ENCODE measurements at regions not wholly inside any gene's neighbourhood (a gene's known extent, or its start where the extent isn't known, plus 50 kb on each side); places are given as distances from the start of the nearest gene placed in this dataset.
"Not testable (repeated sequence)": the region's sequence is repeated elsewhere in the genome, so short reads cannot be mapped to it uniquely, and the experiment has no call there.

DNA sequence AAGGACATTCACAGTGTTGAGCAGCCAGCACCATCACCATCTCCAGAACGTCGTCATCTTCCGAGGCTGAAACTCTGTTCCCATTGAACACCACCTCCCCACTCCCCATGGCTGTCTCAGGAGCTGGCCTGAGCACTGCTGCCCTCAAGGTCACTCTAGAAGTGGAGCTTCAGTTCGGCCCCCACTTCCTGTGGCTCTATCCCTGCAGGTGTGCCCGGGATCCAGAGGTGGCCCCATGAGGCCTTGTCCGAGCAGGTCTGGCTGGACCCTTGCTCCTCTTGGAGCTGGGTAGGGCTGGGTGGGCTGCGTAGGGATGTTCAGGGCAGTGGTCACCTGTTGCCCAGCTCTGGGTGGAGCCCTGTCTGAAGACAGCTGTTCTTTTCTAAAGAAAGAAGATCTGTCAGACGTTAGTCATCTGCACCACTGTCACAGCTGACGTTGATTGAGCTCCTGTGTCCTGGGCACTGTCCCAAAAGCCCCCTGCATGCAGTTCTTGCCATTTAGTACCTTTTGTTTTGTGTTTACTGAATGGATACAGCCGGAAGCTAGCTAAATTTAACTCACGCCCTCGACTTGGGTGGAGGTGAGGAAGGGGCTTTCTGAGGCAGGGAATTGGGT lies 75.5 kb upstream of the CLDN5 start:
- peaks cover 0 to 4% (median 0%) of the 10 kb centered on the region in 9 donors for H3K27me3 ChIP-seq
- H3K9me3 ChIP-seq = no peaks in the 10 kb centered on the region
- peak in 1 of 4 donors; percentile 48 for ATAC-seq
- TF ChIP-seq POLR2A (IDR thresholded peaks at IDR 0.05) (no peak), CTCF (IDR thresholded peaks at IDR 0.05) (no peak)
- WGBS, 4 donors = 66 to 73% (median 70%) methylated on average over 9 to 12 of the region's 12 CpGs
- intact Hi-C loops (cut with DNase I) = no loop called here
- H3K27ac ChIP-seq = no peak overlapping the region
- H3K4me3 ChIP-seq = no peak overlapping the region
- DNase-seq = no peak
- peaks cover 0 to 22% (median 1%) of the 10 kb centered on the region in 12 donors for H3K4me1 ChIP-seq
- H3K36me3 ChIP-seq = no peaks in the 10 kb centered on the region

DNA sequence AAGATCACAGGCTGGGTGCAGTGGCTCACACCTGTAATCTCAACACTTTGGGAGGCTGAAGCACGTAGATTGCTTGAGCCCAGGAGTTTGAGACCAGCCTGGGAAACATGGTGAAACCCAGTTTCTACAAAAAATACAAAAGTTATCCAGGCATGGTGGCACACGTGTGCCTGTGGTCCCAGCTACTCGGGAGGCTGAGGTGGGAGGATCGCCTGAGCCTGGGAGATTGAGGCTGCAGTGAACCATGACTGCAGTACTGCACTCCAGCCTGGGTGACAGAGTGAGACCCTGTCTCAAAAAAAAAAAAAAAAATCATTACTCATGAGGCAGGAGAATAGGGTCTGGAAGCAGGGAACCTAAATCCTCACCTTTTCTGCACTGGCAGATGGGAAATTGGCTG lies 79.1 kb upstream of the CLDN5 start:
- WGBS, 4 donors = 84 to 96% (median 89%) methylated on average over 4 of the region's 4 CpGs

GRCh38 chr22:19603767-19604166 lies 79.6 kb upstream of the CLDN5 start:
- TF ChIP-seq POLR2A (IDR thresholded peaks at IDR 0.05) (no peak), CTCF (IDR thresholded peaks at IDR 0.05) (no peak)
- no peak overlapping the region for H3K27ac ChIP-seq
- no peaks in the 10 kb centered on the region for H3K36me3 ChIP-seq
- peaks cover 0 to 17% (median 3%) of the 10 kb centered on the region in 12 donors for H3K4me1 ChIP-seq
- no peak for ATAC-seq
- intact Hi-C loops (cut with DNase I) = no loop called here
- peaks cover 0 to 19% (median 0%) of the 10 kb centered on the region in 9 donors for H3K27me3 ChIP-seq
- WGBS, 4 donors = 97 to 99% (median 97%) methylated on average over 3 of the region's 3 CpGs
- DNase-seq = no peak
- no peak overlapping the region for H3K4me3 ChIP-seq
- H3K9me3 ChIP-seq = no peaks in the 10 kb centered on the region

More for the DNA sequence above, 79.1 kb upstream of the CLDN5 start:
- H3K36me3 ChIP-seq; H3K27ac ChIP-seq; intact Hi-C loops (cut with DNase I); H3K4me3 ChIP-seq; ATAC-seq; DNase-seq; H3K9me3 ChIP-seq: not testable (repeated sequence)
- peaks cover 0 to 17% (median 4%) of the 10 kb centered on the region in 12 donors for H3K4me1 ChIP-seq
- peaks cover 0 to 19% (median 0%) of the 10 kb centered on the region in 9 donors for H3K27me3 ChIP-seq

- DNase-seq = no peak
- WGBS, 4 donors = 36 to 49% (median 44%) methylated on average over 8 to 9 of the region's 9 CpGs
- intact Hi-C loops (cut with DNase I) = no loop called here
- H3K36me3 ChIP-seq = no peaks in the 10 kb centered on the region
- no peaks in the 10 kb centered on the region for H3K9me3 ChIP-seq
- H3K4me3 ChIP-seq = no peak overlapping the region
- H3K27me3 ChIP-seq = peaks cover 0 to 19% (median 0%) of the 10 kb centered on the region in 9 donors
- H3K27ac ChIP-seq = no peak overlapping the region
- peak; percentile 24 to 77 (median 36) for ATAC-seq
- TF ChIP-seq CTCF (IDR thresholded peaks at IDR 0.05) (no peak), POLR2A (IDR thresholded peaks at IDR 0.05) (no peak)
- peaks cover 0 to 17% (median 3%) of the 10 kb centered on the region in 12 donors for H3K4me1 ChIP-seq
Observed at GRCh38 chr22:19604711-19605268, 80.6 kb upstream of the CLDN5 start.
